H1 (cell line): ENCODE measurements at regions not wholly inside any gene's neighbourhood (a gene's known extent, or its start where the extent isn't known, plus 50 kb on each side); places are given as distances from the start of the nearest gene placed in this dataset.

ENCODE experiments used
- BCL11A ChIP-seq, 2 experiments: IDR thresholded peaks; one replicate each; pipeline ENCODE4 v1.6.1; 2011; ENCODE audit warnings: low read depth in 2 of 2, low read length in 2 of 2, mild to moderate bottlenecking in 2 of 2
- CTCF ChIP-seq, 3 experiments: IDR thresholded peaks; 1 replicate in 2 of 3; 2 replicates in 1 of 3; pipeline versions ENCODE4 v1.5.1 to v1.6.1; 2011; ENCODE audit warnings: low read length in 3 of 3, mild to moderate bottlenecking in 3 of 3, inconsistent platforms in 2 of 3, low read depth in 1 of 3, moderate library complexity in 1 of 3; ENCODE audit not compliant: insufficient read depth in 1 of 3; ENCODE audit errors: control extremely low read depth in 1 of 3
- EGR1 ChIP-seq: IDR thresholded peaks from 2 replicates; pipeline ENCODE4 v1.6.1; 2011; ENCODE audit warnings: low read depth, low read length, borderline replicate concordance
- HDAC2 ChIP-seq, 2 experiments: fragments of 300-600 bp in 1 of 2; sonication (generic) in 1 of 2; IDR thresholded peaks; 2 replicates each; pipeline ENCODE4 v1.6.1; 2011 to 2012; ENCODE audit warnings: low read depth in 2 of 2, low read length in 2 of 2, mild to moderate bottlenecking in 2 of 2, moderate library complexity in 2 of 2, borderline replicate concordance in 1 of 2, inconsistent platforms in 1 of 2
- POLR2AphosphoS5 ChIP-seq: IDR thresholded peaks from 2 replicates; pipeline ENCODE4 v1.6.1; 2011; ENCODE audit warnings: low read depth, low read length
- RBBP5 ChIP-seq: IDR thresholded peaks from 2 replicates; pipeline ENCODE4 v1.7.1; 2012; ENCODE audit warnings: low read depth, mild to moderate bottlenecking, inconsistent platforms, low read length, moderate library complexity, borderline replicate concordance
- SIN3A ChIP-seq, 2 experiments: IDR thresholded peaks in 1 of 2; conservative IDR thresholded peaks in 1 of 2; 2 replicates each; pipeline ENCODE4 v1.6.1; 2011 to 2012; ENCODE audit warnings: low read length in 2 of 2, improper control_type of control experiment in 1 of 2, low read depth in 1 of 2, mild to moderate bottlenecking in 1 of 2
- TEAD4 ChIP-seq: IDR thresholded peaks from 2 replicates; pipeline ENCODE4 v1.6.1; 2012; ENCODE audit warnings: low read depth, low read length, inconsistent platforms, mixed read lengths

DNA sequence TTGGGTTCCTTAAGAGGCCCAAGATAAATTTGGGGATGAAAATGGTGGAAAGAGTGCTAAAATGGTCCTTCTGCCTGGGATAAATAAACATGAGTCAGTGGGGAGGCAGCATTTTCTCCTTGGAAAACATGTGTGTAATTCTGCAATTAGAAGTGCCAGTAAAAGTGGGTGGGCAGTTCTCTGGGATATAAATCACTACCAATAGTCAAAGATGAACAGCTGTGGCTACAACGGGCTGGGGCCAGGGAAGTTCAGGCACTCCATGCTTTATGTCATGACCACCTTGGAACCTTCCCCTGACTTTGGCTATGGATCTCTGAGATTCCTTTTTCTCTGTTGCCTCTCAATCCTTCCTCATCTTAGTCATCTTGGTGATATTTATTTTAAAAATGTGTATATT is 56.5 kb upstream of the CYRIA start:
- TF ChIP-seq CTCF (IDR thresholded peaks at IDR 0.05; ENCODE audit: control extremely low read depth in 1 of 3, insufficient read depth in 1 of 3, low read depth in 1 of 3, low read length in 3 of 3) (no peak), BCL11A (IDR thresholded peaks at IDR 0.05; ENCODE audit: low read depth in 2 of 2, low read length in 2 of 2) (no peak), EGR1 (no peak), POLR2AphosphoS5 (no peak), TEAD4 (no peak), HDAC2 (IDR thresholded peaks at IDR 0.05; ENCODE audit: borderline replicate concordance in 1 of 2, low read depth in 2 of 2, low read length in 2 of 2) (no peak), RBBP5 (no peak), SIN3A (conservative IDR thresholded peaks at IDR 0.05 in 1 of 2, IDR thresholded peaks at IDR 0.05 in 1 of 2; ENCODE audit: low read depth in 1 of 2, low read length in 2 of 2) (no peak)
